ENCODE measurements at regions not wholly inside any gene's neighbourhood (a gene's known extent, or its start where the extent isn't known, plus 50 kb on each side); places are given as distances from the start of the nearest gene placed in this dataset.

GRCh38 chr18:25630682-25631081 is 278.7 kb upstream of the ZNF521 start:
- DNase-seq = no peak

GRCh38 chr18:25621682-25622081 is 269.7 kb upstream of the ZNF521 start:
- DNase-seq = no peak

- DNase-seq = no peak
Measured at GRCh38 chr18:25621144-25621543, 269.2 kb upstream of the ZNF521 start.

- no peak for DNase-seq
Measured at GRCh38 chr18:25614168-25614567, 262.2 kb upstream of the ZNF521 start.

GRCh38 chr18:25612466-25612865 is 260.5 kb upstream of the ZNF521 start:
- no peak for DNase-seq

- no peak for DNase-seq
Measured at GRCh38 chr18:25608091-25608490, 256.1 kb upstream of the ZNF521 start.

GRCh38 chr18:25604894-25605597 is 253.1 kb upstream of the ZNF521 start:
- DNase-seq = no peak

- DNase-seq = no peak
Measured at GRCh38 chr18:25604196-25604893, 252.4 kb upstream of the ZNF521 start.

GRCh38 chr18:25599443-25599842 is 247.5 kb upstream of the ZNF521 start:
- DNase-seq = no peak

- DNase-seq = no peak
Measured at GRCh38 chr18:25597476-25597875, 245.5 kb upstream of the ZNF521 start.

- no peak for DNase-seq
Measured at GRCh38 chr18:25595274-25596060, 243.5 kb upstream of the ZNF521 start.

GRCh38 chr18:25594351-25594750 is 242.4 kb upstream of the ZNF521 start:
- no peak for DNase-seq

- no peak for DNase-seq
Measured at GRCh38 chr18:25592804-25593360, 240.9 kb upstream of the ZNF521 start.

- no peak for DNase-seq
Measured at GRCh38 chr18:25590456-25590855, 238.5 kb upstream of the ZNF521 start.

- DNase-seq = no peak
Measured at GRCh38 chr18:25587545-25587944, 235.6 kb upstream of the ZNF521 start.

GRCh38 chr18:25568986-25569385 is 217.0 kb upstream of the ZNF521 start:
- DNase-seq = no peak

- no peak for DNase-seq
Measured at GRCh38 chr18:25563816-25564683, 212.1 kb upstream of the ZNF521 start.

GRCh38 chr18:25563346-25563745 is 211.4 kb upstream of the ZNF521 start:
- DNase-seq = no peak

- DNase-seq = no peak
Measured at GRCh38 chr18:25561918-25562317, 210.0 kb upstream of the ZNF521 start.

- DNase-seq = no peak
Measured at GRCh38 chr18:25560369-25560768, 208.4 kb upstream of the ZNF521 start.

GRCh38 chr18:25557011-25557410 is 205.0 kb upstream of the ZNF521 start:
- no peak for DNase-seq

- DNase-seq = no peak
Measured at GRCh38 chr18:25553631-25554263, 201.8 kb upstream of the ZNF521 start.

Measured in NCI-H2107 (cell line).